HG03439 (cell line): ENCODE measurements at regions not wholly inside any gene's neighbourhood (a gene's known extent, or its start where the extent isn't known, plus 50 kb on each side); places are given as distances from the start of the nearest gene placed in this dataset.

Experiments
- ATAC-seq: cut with Tn5 transposase; IDR thresholded peaks from one replicate; pipeline ENCODE4 v1.9.1; 2021; ENCODE audit warnings: mild to moderate bottlenecking, moderate library complexity; ENCODE audit not compliant: unreplicated experiment

- no peak for ATAC-seq
Observed at GRCh38 chr4:104418286-104418685, 76.4 kb downstream of the CXXC4 start.

DNA sequence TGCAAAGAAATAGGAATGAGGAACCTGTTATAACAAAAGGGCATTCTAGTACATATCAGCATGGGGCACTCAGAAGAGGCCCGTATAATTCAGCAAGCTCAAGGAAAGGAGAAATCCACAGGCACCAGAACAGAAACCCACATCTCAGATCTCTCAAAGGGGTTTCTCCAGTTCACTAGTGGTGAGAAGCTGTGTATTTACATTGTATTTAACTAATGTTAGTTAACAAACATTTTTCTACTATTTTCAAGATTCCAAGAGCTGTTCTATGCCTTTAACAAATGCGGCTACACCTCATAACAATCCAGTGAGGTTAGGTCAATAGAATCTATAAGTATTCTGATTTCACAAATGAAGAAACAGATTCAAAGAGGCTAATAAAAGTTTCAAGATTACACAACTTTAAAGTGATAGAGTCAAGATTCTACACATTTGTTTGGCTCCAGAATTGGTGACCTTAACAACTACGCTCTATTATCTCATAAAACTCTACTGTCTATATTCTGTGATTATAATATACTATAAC lies 77.3 kb downstream of the CXXC4 start:
- no peak for ATAC-seq

- no peak for ATAC-seq
Observed at GRCh38 chr4:104416725-104417356, 77.9 kb downstream of the CXXC4 start.

- no peak for ATAC-seq
Observed at GRCh38 chr4:104413487-104413886, 81.2 kb downstream of the CXXC4 start.

DNA sequence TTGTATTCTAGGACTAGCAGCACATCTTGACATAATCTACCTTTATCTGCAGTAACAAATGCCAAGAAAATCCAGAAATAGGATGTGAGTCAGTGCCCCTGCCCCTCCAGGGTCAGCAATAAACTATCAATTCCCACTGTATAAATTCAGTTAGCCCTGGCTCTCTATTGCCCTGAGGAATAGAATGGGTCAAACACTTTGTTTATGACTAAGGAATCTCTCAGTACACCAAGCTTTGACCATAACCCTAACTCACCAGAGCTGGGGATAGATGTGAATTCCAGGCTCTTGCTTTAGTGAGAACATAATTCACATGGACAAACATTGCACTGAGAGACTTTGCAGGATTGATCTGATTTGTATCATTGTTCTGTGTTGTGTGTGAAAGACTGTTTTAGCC lies 82.3 kb downstream of the CXXC4 start:
- ATAC-seq = no peak

- no peak for ATAC-seq
Observed at GRCh38 chr4:104411502-104411901, 83.2 kb downstream of the CXXC4 start.

DNA sequence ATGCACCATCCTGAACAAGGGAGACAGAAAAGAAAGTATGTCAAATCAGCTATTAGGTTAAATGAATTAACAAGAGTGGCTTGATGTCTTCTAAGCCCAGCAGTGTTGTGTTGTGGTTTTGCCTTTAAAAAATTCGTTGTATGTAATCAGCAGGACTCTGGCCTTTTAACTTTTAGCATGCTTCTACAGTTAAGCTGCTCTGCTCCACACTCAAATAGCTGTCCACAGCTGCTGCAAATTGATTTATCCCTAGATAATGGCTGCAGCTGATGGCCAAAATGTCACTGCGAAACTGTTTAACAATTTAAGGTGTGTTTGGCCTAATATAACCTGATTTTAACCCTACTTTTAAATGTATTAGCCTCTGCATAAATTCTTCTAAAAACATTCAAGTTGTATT lies 85.8 kb downstream of the CXXC4 start:
- no peak for ATAC-seq

DNA sequence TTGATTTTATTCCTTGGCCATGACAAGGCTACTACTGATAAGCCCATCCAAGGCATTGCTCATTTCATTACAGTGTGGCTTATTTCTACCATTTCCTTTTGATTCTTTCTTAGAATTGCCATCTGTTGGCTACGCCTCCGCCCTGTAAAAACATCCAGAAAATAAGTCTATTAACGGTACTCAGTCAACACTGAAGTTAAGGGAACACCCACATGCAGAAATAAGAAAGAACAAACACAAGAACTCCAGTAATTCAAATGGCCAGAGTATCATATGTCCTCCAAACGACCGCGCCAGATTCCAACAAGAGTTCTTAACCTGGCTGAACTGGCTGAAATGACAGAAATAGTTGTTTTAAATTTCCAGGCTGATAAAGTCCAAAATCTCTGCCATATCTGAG lies 90.3 kb downstream of the CXXC4 start:
- ATAC-seq = no peak

- ATAC-seq = no peak
Observed at GRCh38 chr4:104395168-104395614, 99.5 kb downstream of the CXXC4 start.

DNA sequence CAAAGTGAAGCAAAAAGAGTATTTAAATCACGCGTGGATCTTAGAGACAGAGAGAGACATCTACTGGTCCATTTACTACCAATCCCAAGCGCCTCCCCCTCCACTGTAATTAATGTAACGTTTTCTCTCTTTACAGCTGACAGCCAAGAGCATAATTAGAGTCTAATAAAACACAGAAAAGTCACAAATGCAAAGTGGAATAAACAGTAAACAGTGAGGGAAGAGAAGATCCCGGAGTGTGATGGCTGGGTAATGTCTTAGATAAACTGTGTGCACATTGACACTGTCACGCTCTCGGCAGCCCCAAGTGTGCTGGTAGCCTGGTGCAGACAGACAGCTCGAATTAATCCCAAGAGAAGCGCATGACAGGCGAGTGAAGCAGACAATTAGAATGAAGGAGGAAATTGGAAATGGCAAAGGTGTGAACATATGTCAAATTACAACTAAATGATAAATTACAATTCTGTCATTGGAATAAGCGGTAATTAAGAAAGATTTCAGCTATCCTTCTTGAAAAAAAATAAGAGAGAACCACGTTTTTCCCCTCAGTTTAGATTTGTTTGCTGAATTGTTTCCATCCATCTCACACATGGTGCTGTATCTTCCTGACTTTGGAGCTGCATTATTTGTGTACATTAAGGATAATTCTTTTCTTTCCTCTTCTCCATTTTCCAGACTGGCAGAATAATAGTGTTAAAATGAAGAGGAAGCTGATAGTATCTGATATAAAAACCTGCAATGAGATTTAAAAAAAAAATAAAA lies 100.1 kb downstream of the CXXC4 start:
- no peak for ATAC-seq

DNA sequence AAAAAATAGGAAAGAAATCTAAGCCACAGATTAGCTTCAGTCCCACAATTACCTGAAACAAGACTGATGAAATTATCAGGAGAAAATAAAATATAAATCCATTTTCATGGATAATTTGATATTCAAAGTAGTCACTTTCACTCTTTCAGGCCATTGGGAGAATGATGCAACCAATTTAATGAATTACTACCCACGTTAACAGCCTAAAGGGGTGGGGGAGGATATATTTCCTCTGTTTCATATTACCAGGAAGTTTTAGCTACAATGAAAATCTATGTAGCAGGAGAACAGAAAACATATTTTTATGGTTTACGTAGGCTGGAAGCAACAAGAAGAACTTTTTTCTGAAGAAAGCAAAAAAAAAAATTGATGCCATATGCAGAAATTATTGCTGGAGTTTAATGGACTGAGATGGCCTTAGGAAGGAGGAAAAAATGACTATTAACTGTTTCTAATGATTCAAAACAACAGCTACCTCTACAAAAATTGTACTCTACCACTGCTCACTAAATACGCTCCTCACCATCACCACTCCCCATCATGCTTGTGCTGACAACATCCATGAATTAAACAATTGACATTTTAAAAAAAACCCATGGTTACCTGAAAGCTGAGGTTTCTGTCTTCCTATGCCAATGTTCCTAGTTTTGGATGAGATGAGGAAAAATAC lies 100.9 kb downstream of the CXXC4 start:
- ATAC-seq = no peak

- no peak for ATAC-seq
Observed at GRCh38 chr4:104385713-104386112, 109.0 kb downstream of the CXXC4 start.

- no peak for ATAC-seq
Observed at GRCh38 chr4:104382961-104383360, 111.7 kb downstream of the CXXC4 start.

DNA sequence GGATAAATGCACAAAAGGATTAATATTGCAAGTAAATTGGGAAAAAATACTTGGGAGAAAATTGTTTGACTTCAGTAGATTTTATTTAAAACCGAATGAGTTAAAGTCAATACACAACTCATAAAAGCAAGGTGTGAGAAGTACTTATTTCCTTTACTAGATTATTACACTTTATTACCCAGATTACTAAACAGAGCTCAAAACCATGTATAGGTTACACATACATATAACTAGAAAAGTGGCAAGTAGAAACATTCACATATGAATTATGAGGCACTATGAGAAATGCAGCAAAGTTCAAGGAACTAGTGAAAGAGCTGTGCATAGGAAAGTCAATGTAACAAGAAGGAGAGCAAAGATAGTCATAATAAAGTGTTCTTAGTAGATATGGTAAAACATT lies 113.0 kb downstream of the CXXC4 start:
- ATAC-seq = no peak

GRCh38 chr4:104365618-104366017 lies 129.1 kb downstream of the CXXC4 start:
- no peak for ATAC-seq

DNA sequence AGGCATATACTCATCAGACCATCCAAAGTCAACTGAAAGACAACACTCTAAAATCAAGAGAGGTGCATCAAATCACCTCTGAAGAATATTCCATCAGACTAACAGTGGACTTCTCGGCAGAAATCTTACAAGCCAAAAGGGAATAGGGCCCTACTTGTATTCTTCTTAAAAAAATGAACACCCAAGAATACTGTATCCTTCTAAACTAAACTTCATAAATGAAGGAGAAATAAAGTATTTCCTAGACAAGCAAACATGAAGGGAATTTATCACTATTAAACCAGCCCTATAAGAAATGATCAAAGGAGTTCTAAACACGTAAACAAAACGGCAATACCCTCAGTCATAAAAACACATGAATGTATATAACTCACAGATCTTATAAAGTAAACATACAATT lies 141.2 kb downstream of the CXXC4 start:
- ATAC-seq = no peak

- ATAC-seq = no peak
Observed at GRCh38 chr4:104352211-104352610, 142.5 kb downstream of the CXXC4 start.

- ATAC-seq = no peak
Observed at GRCh38 chr4:104351706-104352105, 143.0 kb downstream of the CXXC4 start.

DNA sequence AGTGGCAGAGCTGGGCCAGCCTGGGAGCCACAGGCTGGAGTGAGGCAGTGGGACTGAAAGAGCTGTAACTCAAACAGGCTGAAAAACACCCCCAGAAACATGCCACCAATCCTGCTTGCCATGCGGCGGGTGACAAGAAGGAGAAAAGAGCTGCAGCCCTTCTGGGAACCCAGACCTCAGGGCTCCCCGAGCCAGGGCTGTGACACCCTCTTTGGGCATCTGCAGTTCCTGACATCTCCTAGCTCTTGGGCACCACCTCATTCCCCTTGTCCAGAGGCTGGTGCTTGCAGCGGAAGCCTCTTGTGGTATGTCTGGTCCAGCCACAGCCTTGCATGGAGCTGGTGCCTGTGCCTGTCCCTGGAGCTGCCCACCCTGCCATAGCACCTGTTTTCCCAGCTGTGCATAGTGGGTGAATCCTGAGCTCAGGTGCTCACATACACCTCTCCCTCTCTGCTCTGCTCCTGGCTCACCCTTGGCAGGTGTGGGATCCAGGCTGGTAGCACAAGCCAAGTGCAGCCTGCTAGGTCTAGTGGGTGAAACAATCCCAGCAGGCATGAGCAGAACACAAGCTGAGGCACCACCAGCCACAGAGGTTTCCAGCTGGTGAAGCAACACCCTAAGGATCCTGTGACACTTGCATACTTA lies 149.0 kb downstream of the CXXC4 start:
- no peak for ATAC-seq

- no peak for ATAC-seq
Observed at GRCh38 chr4:104344342-104344980, 150.2 kb downstream of the CXXC4 start.

GRCh38 chr4:104334410-104334809 lies 160.3 kb downstream of the CXXC4 start:
- ATAC-seq = no peak
